ENCODE measurements at regions not wholly inside any gene's neighbourhood (a gene's known extent, or its start where the extent isn't known, plus 50 kb on each side); places are given as distances from the start of the nearest gene placed in this dataset.

DNA sequence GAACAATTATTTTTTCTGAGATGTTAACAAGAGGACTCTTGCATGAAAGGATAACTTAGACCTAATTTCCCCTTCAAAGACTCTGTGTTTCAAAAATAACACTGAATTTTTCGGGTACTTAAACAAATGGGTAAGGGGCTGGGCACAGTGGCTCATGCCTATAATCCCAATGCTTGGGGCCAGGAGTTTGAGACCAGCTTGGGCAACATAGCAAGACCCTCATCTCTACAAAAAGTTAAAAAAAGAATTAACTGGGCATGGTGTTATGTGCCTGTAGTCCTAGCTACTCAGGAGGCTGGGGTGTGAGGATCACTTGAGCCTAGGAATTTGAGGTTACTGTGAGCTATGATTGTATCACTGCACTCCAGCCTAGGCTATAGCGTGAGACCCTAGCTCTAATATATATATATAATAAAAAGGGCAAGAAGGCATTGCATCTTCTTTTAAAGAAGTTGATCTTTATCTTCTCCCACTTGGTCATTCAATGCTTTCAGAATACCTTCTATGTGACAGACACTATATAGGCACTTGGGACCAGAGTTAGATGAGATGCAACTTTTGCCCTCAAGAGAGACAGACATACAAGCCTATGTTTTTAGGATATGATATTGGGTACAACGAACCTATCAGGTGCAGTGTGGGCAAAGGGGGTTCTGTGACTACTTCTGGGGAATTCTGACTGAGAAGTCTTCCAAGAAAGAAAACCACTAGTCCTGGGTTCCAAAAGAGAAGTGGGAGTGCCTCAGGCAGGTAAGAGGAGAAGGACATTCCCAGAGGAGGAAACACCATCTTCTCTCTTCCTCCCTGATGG is 120.0 kb downstream of the MYCN start:
- no peak for DNase-seq
- Mint-ChIP-seq H3K27me3 (ENCODE audit: unreplicated experiment) (peaks cover 4% of the 10 kb centered on the region), H3K36me3 (ENCODE audit: unreplicated experiment) (peaks cover 19% of the 10 kb centered on the region), H3K4me1 (ENCODE audit: low read depth, unreplicated experiment) (peaks cover 2% of the 10 kb centered on the region), H3K9me3 (ENCODE audit: unreplicated experiment) (peaks cover 7% of the 10 kb centered on the region), H3K27ac (ENCODE audit: unreplicated experiment) (no peak overlapping the region), H3K4me3 (ENCODE audit: unreplicated experiment) (no peak overlapping the region)
- TF ChIP-seq, protein P1, sequence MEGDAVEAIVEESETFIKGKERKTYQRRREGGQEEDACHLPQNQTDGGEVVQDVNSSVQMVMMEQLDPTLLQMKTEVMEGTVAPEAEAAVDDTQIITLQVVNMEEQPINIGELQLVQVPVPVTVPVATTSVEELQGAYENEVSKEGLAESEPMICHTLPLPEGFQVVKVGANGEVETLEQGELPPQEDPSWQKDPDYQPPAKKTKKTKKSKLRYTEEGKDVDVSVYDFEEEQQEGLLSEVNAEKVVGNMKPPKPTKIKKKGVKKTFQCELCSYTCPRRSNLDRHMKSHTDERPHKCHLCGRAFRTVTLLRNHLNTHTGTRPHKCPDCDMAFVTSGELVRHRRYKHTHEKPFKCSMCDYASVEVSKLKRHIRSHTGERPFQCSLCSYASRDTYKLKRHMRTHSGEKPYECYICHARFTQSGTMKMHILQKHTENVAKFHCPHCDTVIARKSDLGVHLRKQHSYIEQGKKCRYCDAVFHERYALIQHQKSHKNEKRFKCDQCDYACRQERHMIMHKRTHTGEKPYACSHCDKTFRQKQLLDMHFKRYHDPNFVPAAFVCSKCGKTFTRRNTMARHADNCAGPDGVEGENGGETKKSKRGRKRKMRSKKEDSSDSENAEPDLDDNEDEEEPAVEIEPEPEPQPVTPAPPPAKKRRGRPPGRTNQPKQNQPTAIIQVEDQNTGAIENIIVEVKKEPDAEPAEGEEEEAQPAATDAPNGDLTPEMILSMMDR (IDR thresholded peaks at IDR 0.05; ENCODE audit: partially characterized antibody, unreplicated experiment), result no peak

DNA sequence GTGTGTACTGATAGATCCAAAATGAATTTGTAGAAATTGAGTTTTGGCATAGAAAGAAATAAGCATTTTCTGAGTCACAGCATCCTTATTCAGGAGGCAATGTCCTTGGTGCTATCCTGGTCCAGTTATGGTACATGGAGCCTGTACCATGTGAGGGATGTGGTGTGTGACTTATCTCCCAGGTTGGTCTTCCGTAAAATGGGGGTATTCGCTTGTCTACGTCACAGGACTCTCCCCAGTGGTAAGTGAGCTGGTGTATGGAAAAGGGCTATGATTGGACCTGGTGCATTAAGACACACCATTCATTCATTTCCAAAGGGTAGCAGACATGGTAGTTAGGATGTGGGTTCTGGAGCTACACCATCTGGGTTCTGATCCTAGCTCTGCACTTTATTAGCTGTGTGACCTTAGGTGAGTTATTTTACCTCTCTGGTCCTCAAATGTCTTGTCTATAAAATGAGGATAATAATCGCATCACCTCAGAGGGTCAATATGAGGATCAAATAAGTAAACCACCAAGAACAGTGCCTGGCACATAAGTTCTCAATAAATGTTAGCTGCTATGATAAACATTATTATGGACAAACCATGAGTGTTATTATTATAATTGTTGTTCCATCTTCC is 119.2 kb downstream of the MYCN start:
- H3K27ac Mint-ChIP-seq (ENCODE audit: unreplicated experiment), result no peak overlapping the region
- DNase-seq, result no peak
- H3K9me3 Mint-ChIP-seq (ENCODE audit: unreplicated experiment), result peaks cover 7% of the 10 kb centered on the region
- TF ChIP-seq, protein P1 (IDR thresholded peaks at IDR 0.05; ENCODE audit: partially characterized antibody, unreplicated experiment), result no peak
- no peak overlapping the region for H3K4me3 Mint-ChIP-seq (ENCODE audit: unreplicated experiment)
- peaks cover 4% of the 10 kb centered on the region for H3K27me3 Mint-ChIP-seq (ENCODE audit: unreplicated experiment)
- H3K36me3 Mint-ChIP-seq (ENCODE audit: unreplicated experiment), result peaks cover 19% of the 10 kb centered on the region
- peaks cover 2% of the 10 kb centered on the region for H3K4me1 Mint-ChIP-seq (ENCODE audit: low read depth, unreplicated experiment)

DNA sequence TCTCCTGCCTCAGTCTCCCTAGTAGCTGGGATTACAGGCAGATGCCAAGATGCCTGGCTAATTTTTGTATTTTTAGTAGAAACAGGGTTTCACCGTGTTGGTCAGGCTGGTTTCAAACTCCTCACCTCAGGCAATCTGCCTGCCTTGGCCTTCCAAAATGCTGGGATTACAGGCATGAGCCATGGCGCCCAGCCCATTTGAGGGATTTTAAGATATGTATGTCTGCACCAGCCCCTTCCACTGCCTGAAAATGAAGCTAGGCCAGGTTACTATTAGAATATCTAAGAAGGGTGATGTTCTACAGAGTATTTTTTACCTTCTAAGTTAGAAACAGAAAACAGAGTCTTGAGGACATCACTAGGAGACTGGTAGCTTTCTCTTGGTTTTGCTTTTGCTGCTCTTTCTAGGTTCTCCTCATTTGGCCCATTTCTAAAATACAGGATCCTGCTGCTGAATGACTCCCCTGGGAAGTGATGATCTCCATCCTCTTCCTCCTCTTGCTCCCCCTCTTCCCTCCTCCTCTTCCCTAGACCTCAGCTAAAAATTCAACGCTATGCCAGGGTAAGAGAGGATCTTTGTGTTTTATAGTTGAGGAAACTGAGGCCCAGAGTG is 118.5 kb downstream of the MYCN start:
- no peak for DNase-seq
- Mint-ChIP-seq H3K27ac (ENCODE audit: unreplicated experiment) (no peak overlapping the region), H3K36me3 (ENCODE audit: unreplicated experiment) (peaks cover 14% of the 10 kb centered on the region), H3K9me3 (ENCODE audit: unreplicated experiment) (peaks cover 3% of the 10 kb centered on the region), H3K4me1 (ENCODE audit: low read depth, unreplicated experiment) (peaks cover 2% of the 10 kb centered on the region), H3K27me3 (ENCODE audit: unreplicated experiment) (peaks cover 2% of the 10 kb centered on the region), H3K4me3 (ENCODE audit: unreplicated experiment) (no peak overlapping the region)
- TF ChIP-seq, protein P1 (IDR thresholded peaks at IDR 0.05; ENCODE audit: partially characterized antibody, unreplicated experiment), result no peak

DNA sequence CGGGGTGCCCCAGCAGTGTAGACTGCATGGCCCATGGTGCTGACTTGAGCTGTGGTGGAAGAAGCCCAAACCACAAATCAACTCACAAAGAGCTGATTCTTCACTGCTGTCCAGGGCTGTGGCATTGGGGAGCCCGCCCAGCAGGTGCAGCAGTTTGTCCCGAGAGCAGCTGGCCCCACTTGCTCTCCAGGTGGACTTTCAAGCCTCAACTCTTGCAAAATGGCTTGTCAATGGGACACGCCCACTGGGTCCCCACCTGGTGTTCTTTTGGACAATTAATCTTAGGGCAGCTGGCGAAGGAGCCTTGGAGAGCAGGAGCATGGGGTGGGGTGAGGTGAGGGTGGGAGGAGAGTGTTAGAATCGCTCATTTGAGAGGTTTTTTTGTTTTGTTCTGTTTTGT is 117.9 kb downstream of the MYCN start:
- Mint-ChIP-seq H3K4me1 (ENCODE audit: low read depth, unreplicated experiment) (peaks cover 2% of the 10 kb centered on the region), H3K4me3 (ENCODE audit: unreplicated experiment) (no peak overlapping the region), H3K9me3 (ENCODE audit: unreplicated experiment) (no peaks in the 10 kb centered on the region), H3K36me3 (ENCODE audit: unreplicated experiment) (peaks cover 11% of the 10 kb centered on the region), H3K27ac (ENCODE audit: unreplicated experiment) (no peak overlapping the region), H3K27me3 (ENCODE audit: unreplicated experiment) (no peaks in the 10 kb centered on the region)
- TF ChIP-seq, protein P1 (IDR thresholded peaks at IDR 0.05; ENCODE audit: partially characterized antibody, unreplicated experiment), result no peak
- no peak for DNase-seq

DNA sequence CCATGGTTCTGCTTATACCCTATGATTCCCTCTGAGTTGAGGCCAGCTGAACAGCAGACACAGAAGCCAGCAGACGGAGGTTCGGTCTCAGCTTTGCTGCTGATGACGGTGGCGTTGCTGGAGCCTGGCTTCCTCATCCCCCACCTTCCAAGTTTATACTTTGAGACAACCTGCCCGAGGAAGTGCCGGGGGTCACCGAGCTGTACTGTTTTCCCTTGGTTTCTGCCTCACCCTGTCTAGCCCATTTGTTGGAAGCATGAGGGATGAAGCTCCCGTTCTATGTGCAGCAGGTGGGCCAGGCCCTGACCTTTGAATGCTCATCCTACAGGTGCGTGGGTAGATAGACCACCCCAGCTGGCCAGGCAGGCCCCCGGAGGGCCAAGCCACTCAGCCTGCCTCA is 117.3 kb downstream of the MYCN start:
- Mint-ChIP-seq H3K9me3 (ENCODE audit: unreplicated experiment) (no peaks in the 10 kb centered on the region), H3K4me3 (ENCODE audit: unreplicated experiment) (no peak overlapping the region), H3K27ac (ENCODE audit: unreplicated experiment) (no peak overlapping the region), H3K4me1 (ENCODE audit: low read depth, unreplicated experiment) (peaks cover 2% of the 10 kb centered on the region), H3K36me3 (ENCODE audit: unreplicated experiment) (peaks cover 9% of the 10 kb centered on the region), H3K27me3 (ENCODE audit: unreplicated experiment) (no peaks in the 10 kb centered on the region)
- TF ChIP-seq, protein P1 (IDR thresholded peaks at IDR 0.05; ENCODE audit: partially characterized antibody, unreplicated experiment), result no peak
- no peak for DNase-seq
